GM18858 (cell line): ENCODE measurements at regions not wholly inside any gene's neighbourhood (a gene's known extent, or its start where the extent isn't known, plus 50 kb on each side); places are given as distances from the start of the nearest gene placed in this dataset.

Source experiments
- ATAC-seq: cut with Tn5 transposase; IDR thresholded peaks from one replicate; pipeline ENCODE4 v1.9.1; 2021; ENCODE audit not compliant: unreplicated experiment

DNA sequence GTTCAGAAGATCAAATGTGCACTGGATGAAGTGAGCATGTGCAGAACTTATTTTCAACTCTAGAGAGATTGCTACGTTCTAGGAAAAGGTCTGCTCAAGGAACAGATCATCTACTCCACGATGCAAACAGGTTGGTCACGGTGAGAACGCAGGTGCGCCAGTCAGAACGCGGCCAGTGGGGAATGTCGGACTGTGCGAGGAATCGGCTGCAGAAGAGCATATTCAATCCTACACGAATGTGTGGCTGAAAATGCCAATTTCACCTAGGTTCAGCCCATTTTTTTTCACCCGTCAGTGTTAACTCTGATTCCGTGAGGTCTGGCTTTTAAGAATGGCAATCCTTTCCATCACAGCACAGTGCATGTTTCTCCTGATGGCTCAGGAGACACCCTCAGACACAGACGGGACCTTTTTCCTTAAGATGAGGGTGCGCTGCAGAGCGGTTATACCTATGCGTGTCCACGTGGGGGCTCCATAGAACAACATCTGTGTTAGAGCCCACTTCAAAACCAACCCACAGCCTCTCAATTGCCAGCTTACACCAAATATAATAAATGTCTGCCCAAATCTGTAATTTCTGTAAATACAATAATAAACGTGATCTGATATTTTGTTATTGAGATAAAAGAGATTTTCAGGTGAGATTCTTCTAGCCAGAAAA lies 250.4 kb downstream of the FOXA2 start:
- peak; percentile 79 for ATAC-seq

DNA sequence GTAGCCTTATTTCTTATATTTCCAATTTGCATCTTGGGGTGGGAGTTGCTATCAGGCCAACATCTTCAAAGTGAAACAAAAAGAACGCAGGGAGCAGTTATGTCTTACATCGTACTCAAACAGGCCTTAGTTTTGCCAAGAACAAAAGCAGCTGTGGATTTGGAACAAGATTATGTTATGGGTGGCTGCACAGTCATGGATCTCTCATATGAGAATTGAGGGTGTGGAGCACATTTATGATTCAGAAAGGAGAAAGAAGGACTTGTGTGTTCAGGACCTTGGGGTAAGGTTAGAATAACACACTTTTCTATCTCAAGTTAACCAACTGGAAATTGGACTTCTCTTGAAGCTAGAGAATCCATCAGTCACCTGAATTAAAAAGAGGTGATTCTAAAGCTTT lies 259.9 kb downstream of the FOXA2 start:
- no peak for ATAC-seq

- no peak for ATAC-seq
Measured at GRCh38 chr20:22322513-22322912, 261.9 kb downstream of the FOXA2 start.

DNA sequence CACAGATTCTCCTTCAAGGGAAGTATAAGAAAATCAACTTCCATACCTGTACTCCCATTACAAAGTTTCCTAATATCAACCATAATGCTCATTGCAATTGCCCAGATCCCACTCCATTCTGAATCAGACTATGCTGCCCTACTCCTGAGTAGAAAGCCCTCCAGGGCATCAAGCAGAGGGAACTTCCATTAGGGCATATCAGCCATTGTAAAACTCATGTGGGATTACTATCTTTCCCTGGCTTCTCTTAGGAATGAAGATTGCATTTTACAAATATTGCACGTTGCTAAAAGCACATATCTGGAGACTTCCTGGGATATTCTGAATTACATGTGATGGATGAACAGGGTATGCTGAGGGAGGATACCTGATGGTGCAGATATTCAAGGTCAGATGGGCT lies 263.2 kb downstream of the FOXA2 start:
- no peak for ATAC-seq

GRCh38 chr20:22320245-22320915 lies 264.0 kb downstream of the FOXA2 start:
- ATAC-seq = no peak

DNA sequence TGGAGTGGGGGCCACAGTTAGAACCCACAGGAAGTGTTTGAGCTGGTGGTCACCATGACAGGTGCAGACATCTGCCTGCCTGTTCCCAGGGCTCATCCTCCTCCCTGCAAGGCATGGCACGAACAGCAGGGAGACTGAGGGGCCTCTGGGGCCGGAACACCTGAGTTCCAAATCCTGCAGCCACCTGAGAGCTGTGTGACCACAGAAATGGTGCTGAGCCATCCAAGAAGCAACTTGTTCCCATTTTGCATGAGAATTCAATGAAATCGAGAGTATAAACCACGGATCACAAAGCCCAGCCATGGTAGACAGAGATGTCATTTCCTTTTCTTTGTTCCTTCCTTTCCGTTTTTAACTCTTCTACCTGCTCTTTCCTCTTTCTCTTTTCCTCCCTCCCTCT lies 268.6 kb downstream of the FOXA2 start:
- ATAC-seq = no peak

DNA sequence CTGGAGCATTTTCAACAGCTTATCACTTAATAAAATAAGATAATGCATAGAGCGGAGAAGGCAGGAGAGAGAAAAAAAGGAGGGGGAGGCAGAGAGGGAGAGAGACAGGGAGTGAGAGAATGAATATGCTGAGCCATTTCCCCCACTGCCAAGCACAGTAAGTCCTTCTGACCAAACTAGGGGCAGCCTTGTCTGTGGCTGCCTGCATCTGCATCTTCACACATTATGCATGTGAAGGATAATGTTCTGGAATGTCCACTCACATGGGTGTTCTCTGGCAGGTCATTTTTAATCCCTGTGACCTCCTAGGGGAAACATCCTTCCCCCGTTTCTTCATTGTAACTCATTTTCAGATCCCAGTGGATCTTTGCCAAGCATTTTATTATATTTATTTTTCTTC lies 269.3 kb downstream of the FOXA2 start:
- ATAC-seq = no peak

GRCh38 chr20:22312744-22313346 lies 271.5 kb downstream of the FOXA2 start:
- no peak for ATAC-seq

DNA sequence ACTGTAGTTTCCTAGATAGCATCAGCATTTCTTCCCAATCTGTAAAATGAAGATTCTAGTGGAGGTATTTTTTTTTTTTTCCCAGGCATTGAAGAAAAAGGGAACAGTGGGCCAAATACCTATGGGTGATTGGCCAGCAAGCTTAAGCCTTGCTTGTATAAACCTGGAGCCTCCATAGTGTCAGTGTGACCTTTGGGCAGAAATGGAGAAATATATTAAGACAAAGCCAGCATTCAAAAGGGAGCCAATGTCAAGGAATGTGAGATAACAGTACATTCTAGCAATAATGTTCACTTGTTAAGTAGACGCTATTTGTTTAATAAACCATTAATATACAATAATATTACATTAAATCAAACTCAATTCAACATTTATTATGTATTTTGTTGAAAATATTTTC lies 275.4 kb downstream of the FOXA2 start:
- no peak for ATAC-seq

DNA sequence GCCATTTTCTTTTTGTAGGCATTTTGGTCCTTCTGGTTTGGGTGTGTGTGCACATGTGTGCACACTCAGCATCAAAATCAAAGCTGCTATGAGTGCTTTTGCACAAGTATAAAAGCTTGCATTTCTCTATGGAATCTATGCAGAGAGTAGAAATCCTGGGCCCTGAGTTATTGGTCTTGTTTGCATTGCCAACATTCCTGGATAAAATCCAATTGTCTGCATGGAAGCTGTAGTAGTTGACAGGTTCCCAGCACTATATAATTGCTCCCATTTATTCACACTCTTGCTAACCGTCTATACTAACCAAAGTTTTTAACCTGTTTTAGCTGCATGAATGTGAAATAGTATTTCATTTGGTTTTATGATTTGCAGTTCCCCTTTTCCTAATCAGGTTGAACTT lies 277.0 kb downstream of the FOXA2 start:
- no peak for ATAC-seq

- ATAC-seq = no peak
Measured at GRCh38 chr20:22305381-22305780, 279.0 kb downstream of the FOXA2 start.

DNA sequence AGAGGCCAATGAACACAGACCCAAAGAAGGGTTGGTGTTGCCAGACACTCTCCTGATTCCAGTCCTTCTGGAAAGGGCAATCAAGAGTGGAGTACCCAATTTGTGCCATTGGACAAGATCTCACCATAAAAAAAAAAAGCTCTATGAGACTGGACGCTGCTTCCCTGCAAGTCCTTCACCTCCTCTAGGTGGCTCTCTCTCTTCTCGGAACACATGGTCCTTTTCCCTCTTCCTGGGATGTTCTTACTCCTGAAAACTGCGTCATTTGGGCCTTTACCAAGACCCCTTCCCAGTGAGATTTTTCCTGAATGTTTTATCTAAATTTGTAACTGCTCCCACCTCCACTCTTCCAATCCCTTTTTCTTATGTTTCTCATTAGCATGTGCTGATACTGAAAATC lies 280.8 kb downstream of the FOXA2 start:
- no peak for ATAC-seq

GRCh38 chr20:22302039-22302438 lies 282.3 kb downstream of the FOXA2 start:
- no peak for ATAC-seq

DNA sequence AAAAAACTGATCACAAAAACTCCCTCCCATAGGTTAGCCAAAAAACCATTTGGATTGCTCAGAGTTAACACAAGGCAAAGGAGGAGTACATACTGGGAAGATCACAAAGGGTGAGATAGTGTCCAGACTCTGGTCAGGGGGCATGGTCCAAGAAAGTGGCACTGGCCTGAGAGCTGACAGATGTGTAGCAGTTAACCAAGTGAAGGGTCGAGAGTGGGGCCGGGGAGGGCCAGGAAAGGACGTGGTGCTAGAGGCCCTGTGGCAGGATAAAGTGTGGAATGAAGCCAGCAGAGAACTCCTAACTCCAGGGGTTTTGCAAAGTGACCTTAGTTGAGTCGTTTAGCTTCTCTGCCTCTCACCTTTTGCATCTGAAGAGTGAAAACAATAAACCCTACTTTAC lies 290.5 kb downstream of the FOXA2 start:
- no peak for ATAC-seq

- ATAC-seq = no peak
Measured at GRCh38 chr20:22289442-22289841, 294.9 kb downstream of the FOXA2 start.

DNA sequence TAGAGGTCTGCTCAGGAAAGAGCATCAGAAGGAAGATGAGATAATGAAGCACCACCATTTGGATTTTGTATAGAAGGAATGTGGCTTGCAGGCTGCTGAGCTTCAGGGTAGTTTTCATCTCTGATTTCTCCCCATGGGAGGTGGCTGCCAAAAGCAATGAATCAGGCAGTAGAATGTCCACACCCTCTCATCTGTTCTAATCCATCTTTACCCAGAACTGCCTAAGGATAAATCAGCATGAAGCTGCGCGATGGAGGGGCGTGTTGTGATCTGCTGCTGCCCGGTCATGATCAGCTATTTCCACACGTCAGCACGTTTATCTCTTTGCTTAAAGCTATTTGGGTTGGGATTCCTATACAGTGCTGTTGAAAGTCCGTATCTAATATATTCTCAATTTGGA lies 295.4 kb downstream of the FOXA2 start:
- ATAC-seq = no peak

DNA sequence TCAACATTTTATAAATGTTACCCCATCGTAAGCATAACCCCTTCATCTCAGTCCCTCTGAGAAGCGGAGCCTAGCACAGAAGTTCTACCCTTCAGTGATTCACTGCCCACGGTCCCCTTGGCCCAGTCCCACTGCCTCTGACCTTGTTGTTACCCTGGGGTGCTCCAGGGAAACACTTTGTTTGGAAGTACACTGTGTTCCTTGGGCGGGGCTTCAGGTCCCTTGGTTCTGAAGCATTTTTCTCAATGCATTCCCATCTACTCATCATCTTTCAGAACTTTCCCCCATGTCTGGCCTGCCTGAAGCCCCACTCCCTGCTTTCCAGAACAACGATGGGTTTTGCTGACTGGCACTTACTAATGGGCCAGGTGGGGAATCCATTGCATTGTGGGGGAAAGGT lies 296.2 kb downstream of the FOXA2 start:
- no peak for ATAC-seq

DNA sequence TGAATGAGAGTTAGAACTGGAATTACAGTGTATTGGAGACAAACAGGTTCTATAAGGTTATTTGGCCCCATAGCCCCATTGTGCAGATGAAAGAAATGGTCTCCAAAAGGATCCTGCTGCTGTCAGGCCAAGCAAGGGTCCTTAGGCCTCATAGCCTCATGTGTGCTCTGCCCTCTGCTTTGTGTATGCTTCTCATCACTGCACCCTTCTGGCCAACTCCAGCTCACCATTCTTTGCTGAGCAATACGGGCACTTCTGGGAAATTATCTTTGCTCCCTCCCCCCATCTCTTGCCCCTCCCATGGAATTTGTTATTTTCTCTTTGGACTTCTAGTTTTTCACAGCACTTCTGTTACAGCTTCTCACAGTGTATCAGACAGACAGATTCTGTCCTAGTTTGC lies 298.8 kb downstream of the FOXA2 start:
- ATAC-seq = no peak

DNA sequence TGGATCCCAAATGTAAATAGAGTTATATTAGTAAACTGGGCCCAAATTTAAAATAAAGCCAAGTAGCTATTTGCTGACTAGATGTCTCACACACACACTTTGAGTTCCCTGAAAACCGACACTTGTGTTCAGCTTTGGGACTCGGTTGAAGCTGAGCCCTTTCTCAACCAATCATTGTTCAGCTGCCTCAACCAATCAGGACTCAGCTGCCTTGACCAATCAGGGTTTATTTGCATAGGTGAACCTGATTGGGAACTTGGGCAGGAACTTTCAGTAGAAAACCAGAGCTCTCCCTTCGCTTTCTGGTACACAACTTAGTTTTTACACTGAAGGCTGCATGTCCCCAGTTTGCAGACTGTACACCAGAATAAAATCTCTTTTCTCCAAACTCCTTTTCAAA lies 301.7 kb downstream of the FOXA2 start:
- no peak for ATAC-seq

DNA sequence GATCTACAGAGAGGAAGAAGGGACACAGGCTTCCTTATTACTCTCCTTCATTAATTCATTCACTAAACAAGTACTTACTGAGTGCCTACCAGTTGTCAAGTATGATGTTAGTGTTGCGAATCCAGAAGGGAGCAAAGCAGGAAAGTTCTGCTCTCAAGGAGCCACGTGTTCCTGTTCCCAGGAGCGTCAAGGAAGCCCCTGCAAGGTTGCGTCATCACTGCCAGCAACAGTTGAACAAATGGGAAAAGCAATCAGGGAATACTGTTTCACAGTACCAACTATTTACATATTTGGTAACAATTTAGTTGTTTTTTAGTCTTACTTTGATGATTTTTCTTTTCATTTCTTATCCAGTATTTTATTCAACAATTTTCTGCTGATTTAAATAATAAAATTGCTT lies 310.0 kb downstream of the FOXA2 start:
- no peak for ATAC-seq

DNA sequence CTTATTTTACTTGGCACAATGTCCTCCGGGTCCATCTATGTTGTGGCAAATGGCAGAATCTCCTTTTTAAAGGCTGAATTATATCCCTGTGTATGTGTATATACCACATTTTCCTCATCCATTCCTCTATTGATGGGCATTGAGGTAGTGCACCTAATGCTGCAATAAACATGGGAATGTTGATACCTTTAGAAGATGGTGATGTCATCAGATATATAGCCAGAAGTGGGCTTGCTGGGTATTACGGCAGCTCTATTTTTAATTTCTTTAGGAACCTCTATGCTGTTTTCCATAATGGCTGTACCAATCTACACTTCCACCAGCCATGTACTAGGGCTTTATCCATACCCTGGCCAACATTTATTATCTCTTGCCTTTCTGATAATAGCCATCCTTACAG lies 315.7 kb downstream of the FOXA2 start:
- no peak for ATAC-seq

GRCh38 chr20:22264917-22265316 lies 319.5 kb downstream of the FOXA2 start:
- ATAC-seq = no peak

DNA sequence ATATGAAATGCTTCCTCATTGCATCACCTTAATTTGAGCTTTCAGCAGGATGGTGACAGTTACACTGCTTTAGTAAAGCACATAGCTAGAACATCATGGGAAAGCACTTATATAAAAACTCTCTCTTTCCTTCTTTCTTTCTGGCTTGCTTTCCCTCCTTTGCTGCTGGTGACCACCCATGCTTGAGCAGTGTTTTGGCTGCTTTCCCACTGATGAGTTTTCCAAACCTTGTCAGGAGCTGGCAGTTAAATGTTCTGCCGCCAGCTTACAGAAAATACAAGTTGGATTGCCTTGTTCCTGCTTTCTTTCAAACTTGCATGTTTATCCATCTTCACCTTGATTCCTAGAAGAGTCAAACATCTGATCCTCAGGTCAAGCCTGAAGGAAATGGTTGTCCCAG lies 323.9 kb downstream of the FOXA2 start:
- ATAC-seq = no peak
